Activated CD8-positive, alpha-beta memory T cell treated with anti-CD3 and anti-CD28 coated beads for 24 hours (primary cell): ENCODE measurements at regions not wholly inside any gene's neighbourhood (a gene's known extent, or its start where the extent isn't known, plus 50 kb on each side); places are given as distances from the start of the nearest gene placed in this dataset.
"Not testable (repeated sequence)": the region's sequence is repeated elsewhere in the genome, so short reads cannot be mapped to it uniquely, and the experiment has no call there.

Experiments used
- DNase-seq: peaks from one replicate; pipeline ENCODE4 v3.0.0-alpha.2; 2020

- DNase-seq, result no peak
Measured at GRCh38 chr1:238991765-238992495, 394.4 kb upstream of the CHRM3 start.

GRCh38 chr1:238985312-238985711, 401.1 kb upstream of the CHRM3 start:
- no peak for DNase-seq

- no peak for DNase-seq
Measured at GRCh38 chr1:238982736-238983135, 403.6 kb upstream of the CHRM3 start.

GRCh38 chr1:238981317-238981933, 404.9 kb upstream of the CHRM3 start:
- DNase-seq, result no peak

- no peak for DNase-seq
Measured at GRCh38 chr1:238980053-238980452, 406.3 kb upstream of the CHRM3 start.

- no peak for DNase-seq
Measured at GRCh38 chr1:238964631-238965030, 421.7 kb upstream of the CHRM3 start.

DNA sequence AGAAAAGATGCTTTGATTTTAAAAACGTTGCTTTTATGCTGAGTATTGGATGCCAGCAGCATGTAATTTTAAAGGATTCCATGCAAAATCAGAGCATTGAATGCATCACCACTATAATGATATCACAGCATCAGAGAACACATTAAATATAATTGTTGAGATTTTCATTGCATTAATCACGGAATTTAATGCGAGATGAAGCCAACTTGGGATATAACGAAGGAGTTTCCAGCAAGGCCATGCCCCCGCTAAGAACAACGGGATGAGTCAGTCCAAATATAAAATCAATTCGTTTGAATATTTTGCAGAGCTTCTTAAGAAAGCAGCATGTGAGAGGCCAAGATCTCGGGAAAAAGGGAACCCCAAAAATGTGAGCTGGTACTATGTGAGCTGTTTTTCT, 423.4 kb upstream of the CHRM3 start:
- DNase-seq, result no peak

DNA sequence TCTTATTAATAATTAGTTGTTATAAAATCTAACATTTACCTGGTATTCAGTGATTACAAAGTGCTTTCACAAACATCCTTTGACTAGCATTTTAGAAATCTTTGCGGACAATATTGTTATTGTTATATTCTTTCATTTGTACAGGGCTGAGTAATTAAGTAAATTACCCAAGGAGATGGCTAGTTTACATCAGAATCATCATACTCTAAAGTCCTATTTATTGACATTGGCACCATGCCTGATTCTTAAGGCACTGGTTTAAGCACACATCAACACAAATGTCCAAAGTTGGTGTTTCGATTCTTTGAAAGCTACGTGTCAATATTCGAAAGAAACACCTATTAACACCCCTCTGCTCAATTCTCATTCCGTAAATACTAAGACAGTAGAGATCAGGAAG, 424.6 kb upstream of the CHRM3 start:
- DNase-seq, result no peak

- no peak for DNase-seq
Measured at GRCh38 chr1:238960071-238960470, 426.3 kb upstream of the CHRM3 start.

GRCh38 chr1:238955934-238956333, 430.4 kb upstream of the CHRM3 start:
- no peak for DNase-seq

- DNase-seq, result no peak
Measured at GRCh38 chr1:238954865-238955264, 431.5 kb upstream of the CHRM3 start.

DNA sequence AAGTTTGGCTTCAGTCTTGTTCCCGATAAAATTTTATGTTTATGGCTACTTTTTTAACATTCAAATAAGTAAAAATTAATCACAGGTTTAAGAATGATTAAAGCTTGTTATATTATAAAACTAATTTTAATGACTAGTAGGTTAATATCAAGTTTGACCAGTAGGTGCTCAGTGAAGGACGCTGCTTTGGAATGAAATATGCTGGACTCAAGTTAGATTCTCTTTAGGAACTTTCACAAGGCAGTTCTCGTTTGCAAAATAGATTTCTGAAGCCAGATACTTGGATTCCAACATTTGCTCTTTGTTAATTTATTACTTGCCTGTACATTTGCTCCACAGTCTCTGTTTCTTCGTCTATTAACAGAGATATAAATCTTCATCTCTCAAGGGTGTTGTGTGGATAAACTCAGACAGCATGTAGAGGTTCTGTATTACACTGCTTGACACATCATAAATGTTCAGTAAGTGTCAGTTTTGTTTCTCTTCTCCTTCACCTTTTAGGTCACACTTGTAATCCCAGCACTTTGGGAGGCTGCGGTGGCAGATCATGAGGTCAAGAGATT, 432.8 kb upstream of the CHRM3 start:
- no peak for DNase-seq

- DNase-seq, result no peak
Measured at GRCh38 chr1:238951809-238952208, 434.6 kb upstream of the CHRM3 start.

DNA sequence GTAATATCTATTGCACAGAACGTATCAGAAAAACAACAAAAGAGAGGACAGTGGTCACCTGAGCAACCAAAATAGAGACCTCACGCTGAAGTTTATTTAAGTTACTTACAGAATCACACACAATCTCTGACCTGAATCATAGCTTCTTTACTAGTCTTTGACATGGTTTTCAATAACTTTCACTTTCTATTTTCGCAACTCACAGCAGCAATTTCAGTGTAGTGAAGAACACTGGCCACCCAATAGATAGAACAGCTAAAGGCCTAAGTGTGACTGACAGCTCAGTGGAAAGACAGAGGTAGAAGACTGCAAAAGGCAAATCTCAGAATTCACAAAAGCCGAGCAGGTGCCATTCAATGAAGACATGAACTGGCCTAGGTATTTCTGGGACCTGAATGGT, 435.6 kb upstream of the CHRM3 start:
- DNase-seq, result no peak

DNA sequence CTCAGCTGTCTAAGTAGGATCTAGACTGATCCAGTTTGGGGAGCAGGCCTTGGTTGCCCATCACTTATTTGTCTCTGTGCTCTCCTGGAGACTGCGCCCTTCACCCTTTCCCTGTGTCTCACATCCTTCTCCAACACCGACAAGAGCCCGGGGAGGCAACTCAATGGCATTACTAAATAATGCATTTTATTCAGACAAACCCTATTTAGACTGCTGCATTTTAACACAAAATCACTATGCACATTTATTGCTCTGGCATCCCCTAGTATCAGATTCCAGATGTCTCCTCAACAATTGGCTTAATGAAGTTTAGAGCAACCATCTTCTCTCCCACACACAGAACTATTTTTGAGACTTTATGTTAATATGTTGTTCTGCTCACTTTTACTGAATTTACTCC, 436.4 kb upstream of the CHRM3 start:
- no peak for DNase-seq

DNA sequence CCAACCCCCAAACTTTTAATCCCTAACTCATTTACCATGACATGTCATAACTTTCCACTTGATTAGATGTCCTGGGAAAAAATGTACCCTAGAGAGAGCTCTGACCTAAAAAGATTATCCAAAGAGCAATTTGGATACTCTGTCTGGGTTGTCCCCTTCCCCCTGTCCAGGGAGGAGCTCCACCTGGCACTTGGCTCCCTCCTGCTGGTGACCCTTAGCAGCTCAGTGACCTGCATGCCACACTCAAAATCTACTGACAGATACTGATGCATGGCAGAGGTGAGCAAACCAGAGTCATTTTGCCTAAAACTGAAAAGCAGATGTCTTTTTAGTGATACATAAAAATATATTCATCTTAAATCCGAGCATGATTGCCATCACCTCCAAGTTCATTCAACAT, 442.3 kb upstream of the CHRM3 start:
- no peak for DNase-seq

- DNase-seq, result no peak
Measured at GRCh38 chr1:238927899-238928298, 458.5 kb upstream of the CHRM3 start.

DNA sequence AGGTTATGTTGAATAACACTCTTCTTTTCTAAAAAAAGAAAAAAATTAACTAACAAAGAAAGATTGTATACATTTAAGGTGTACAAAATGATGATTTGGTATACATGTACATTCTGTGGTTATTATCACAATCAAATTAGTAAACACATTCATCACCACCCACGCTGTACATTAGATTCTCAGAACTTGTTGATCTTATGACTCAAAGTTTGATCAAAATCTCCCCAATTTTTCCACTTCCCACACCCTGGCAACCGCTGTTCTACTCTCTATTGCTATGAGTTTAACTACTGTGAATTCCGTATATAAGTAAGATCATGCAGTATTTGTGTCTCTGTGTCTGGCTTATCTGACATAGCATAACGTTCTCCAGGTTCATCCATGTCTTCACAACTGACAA, 469.5 kb upstream of the CHRM3 start:
- DNase-seq, result no peak

DNA sequence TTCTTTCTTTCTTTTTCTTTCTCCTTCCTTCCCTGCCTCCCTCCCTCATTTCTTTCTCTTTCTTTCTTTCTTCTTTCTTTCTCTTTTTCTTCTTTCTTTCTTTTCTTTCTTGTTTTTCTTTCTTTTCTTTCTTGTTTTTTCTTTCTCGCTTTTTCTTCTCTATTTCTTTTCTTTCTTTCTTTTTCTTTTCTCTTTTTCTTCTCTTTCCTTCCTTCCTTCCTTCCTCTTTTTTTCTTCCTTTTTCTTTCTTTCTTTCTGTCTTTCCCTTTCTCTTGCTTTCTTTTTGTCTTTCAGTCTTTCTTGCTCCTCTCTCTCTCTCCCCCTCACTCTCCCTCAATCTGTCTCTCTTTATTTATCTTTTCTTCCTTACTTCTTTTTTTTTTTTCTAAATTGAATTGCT, 472.0 kb upstream of the CHRM3 start:
- no peak for DNase-seq

GRCh38 chr1:238913210-238913609, 473.2 kb upstream of the CHRM3 start:
- no peak for DNase-seq

DNA sequence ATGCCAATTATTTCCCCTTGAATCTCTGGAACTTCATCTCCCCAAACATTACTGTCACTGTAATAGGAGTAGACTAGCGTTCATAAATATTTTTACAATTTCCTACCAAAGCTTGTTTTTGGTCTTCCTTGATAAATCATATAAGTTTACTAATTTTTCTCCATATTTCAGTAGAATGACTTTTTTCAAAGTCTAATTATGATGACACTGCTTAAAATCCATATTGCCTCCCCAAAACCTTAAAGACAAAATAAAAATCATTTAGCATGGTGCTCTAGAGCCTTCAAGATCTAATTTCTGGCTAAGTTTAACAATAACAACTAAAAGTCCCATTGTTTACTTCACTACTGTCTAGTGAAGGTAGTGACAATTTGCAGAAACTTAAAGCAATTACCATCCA, 474.2 kb upstream of the CHRM3 start:
- no peak for DNase-seq

DNA sequence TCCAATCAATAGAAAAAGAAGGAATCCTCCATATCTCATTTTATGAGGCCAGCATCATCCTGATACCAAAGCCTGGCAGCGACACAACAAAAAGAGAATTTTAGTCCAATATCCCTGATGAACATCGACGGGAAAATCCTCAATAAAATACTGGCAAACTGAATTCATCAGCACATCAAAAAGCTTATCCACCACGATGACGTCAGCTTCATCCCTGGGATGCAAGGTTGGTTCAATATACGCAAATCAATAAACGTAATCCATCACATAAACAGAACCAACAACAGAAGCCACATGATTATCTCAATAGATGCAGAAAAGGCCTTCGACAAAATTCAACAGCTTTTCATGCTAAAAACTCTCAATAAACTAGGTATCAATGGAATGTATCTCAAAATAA, 483.6 kb upstream of the CHRM3 start:
- DNase-seq, result not testable (repeated sequence)

DNA sequence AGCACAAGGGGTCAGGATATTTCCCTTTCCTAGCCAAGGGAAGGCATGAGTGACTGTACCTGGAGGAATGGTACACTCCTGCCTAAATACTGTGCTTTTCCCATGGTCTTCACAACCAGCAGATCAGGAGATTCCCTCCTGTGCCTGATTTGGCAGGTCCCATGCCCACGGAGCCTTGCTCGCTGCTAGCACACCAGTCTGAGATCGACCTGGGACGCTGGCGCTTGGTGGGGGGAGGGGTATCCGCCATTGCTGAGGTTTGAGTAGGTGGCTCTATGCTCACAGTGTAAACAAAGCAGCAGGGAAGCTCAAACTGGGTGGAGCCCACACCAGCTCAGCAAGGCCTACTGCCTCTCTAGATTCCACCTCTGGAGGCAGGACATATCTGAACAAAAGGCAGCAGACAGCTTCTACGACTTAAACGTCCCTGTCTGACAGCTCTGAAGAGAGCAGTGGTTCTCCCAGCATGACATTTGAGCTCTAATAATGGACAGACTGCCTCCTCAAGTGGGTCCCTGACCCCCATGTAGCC, 486.0 kb upstream of the CHRM3 start:
- no peak for DNase-seq

DNA sequence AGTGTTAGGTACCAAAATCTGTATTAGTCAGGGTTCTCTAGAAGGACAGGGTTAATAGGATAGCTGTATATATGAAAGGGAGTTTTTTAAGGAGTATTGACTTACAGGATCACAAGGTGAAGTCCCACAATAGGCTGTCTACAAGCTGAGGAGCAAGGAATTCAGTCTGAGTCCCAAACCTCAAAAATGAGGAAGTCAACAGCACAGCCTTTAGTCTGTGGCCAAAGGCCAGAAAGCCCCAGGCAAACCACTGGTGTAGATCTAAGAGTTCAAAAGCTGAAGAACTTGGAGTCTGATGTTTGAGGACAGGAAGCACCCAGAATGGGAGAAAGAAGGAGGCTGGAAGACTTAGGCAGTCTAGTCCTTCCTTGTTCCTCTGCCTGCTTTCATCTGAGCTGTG, 487.5 kb upstream of the CHRM3 start:
- DNase-seq, result no peak
